H1 (cell line): ENCODE measurements at regions not wholly inside any gene's neighbourhood (a gene's known extent, or its start where the extent isn't known, plus 50 kb on each side); places are given as distances from the start of the nearest gene placed in this dataset.

Experiments
- CTCF ChIA-PET: fragments of 300-600 bp; sonication (Branson Sonifier 250); formaldehyde crosslinking; loops from one replicate; lab custom pipeline; 2021; ENCODE audit not compliant: partially characterized antibody; lab: Charles Lee
- POLR2A ChIA-PET: fragments of 300-600 bp; sonication (Branson Sonifier 250); formaldehyde crosslinking; loops from one replicate; lab custom pipeline; 2021; ENCODE audit warnings: inconsistent platforms; ENCODE audit not compliant: partially characterized antibody; lab: Charles Lee
- DNase-seq, 2 experiments: peaks; one replicate each; pipeline versions ENCODE4 v3.0.0 to v3.0.0-alpha.2; 2010 to 2022; ENCODE audit warnings: low spot score in 2 of 2, low read depth in 1 of 2, mixed read lengths in 1 of 2
- FAIRE-seq: peaks from 2 replicates; lab custom pipeline; 2011; peaks lifted over from hg19 to GRCh38; lab: Jason Lieb, UNC
- H2AFZ ChIP-seq: 2 replicates; pipeline ENCODE4 v1.8.1; 2012; ENCODE audit warnings: low read length, inconsistent platforms
- H2AK5ac ChIP-seq: 2 replicates; pipeline ENCODE4 v1.6.1; 2013; ENCODE audit warnings: low read depth, low read length
- H2BK120ac ChIP-seq: replicated peaks from 2 replicates; pipeline ENCODE3; 2013; ENCODE audit warnings: low read depth, low read length, inconsistent platforms
- H2BK12ac ChIP-seq: 2 replicates; pipeline ENCODE4 v1.6.1; 2013; ENCODE audit warnings: low read depth, low read length
- H2BK15ac ChIP-seq: 2 replicates; pipeline ENCODE4 v1.6.1; 2013; ENCODE audit warnings: low read length
- H2BK20ac ChIP-seq: 2 replicates; pipeline ENCODE4 v1.6.1; 2013; ENCODE audit warnings: low read length
- H2BK5ac ChIP-seq: 2 replicates; pipeline ENCODE4 v1.6.1; 2013; ENCODE audit warnings: low read depth, low read length
- H3K14ac ChIP-seq: 2 replicates; pipeline ENCODE4 v1.6.1; 2013; ENCODE audit warnings: inconsistent platforms; ENCODE audit not compliant: insufficient read length
- H3K18ac ChIP-seq: 2 replicates; pipeline ENCODE4 v1.6.1; 2013; ENCODE audit warnings: low read length; ENCODE audit errors: extremely low read depth
- H3K23ac ChIP-seq: 2 replicates; pipeline ENCODE4 v1.6.1; 2013; ENCODE audit warnings: inconsistent platforms; ENCODE audit not compliant: insufficient read length
- H3K23me2 ChIP-seq: 2 replicates; pipeline ENCODE4 v1.6.1; 2013; ENCODE audit warnings: low read depth, low read length
- H3K27ac ChIP-seq: 2 replicates; pipeline ENCODE4 v1.6.1; 2011; ENCODE audit warnings: low read depth, low read length, inconsistent platforms
- H3K27me3 ChIP-seq, 4 experiments: replicated peaks in 1 of 4; 1 replicate in 1 of 4; 2 replicates in 3 of 4; pipeline versions ENCODE4 v1.6.1 to v1.8.1; 2011 to 2013; ENCODE audit warnings: low read length in 3 of 4, mild to moderate bottlenecking in 3 of 4, inconsistent platforms in 2 of 4, mixed read lengths in 2 of 4, moderate library complexity in 1 of 4; ENCODE audit not compliant: control insufficient read depth in 3 of 4, insufficient read depth in 3 of 4; ENCODE audit errors: extremely low read depth in 1 of 4
- H3K36me3 ChIP-seq, 4 experiments: 2 replicates each; pipeline versions ENCODE4 v1.6.1 to v1.8.1; 2011 to 2013; ENCODE audit warnings: mild to moderate bottlenecking in 4 of 4, low read length in 3 of 4, moderate library complexity in 2 of 4, control low read depth in 1 of 4, inconsistent platforms in 1 of 4; ENCODE audit not compliant: insufficient read depth in 4 of 4, control insufficient read depth in 2 of 4
- H3K4ac ChIP-seq: replicated peaks from 2 replicates; pipeline ENCODE3; 2013; ENCODE audit warnings: low read length, low read depth, mixed read lengths, inconsistent platforms; ENCODE audit not compliant: insufficient read length
- H3K4me1 ChIP-seq, 4 experiments: replicated peaks in 1 of 4; 1 replicate in 1 of 4; 2 replicates in 3 of 4; pipeline versions ENCODE4 v1.6.1 to v1.8.1; 2011 to 2013; ENCODE audit warnings: low read length in 3 of 4, inconsistent platforms in 2 of 4, mixed read lengths in 1 of 4; ENCODE audit not compliant: insufficient read depth in 4 of 4, control insufficient read depth in 3 of 4
- H3K4me2 ChIP-seq, 2 experiments: 2 replicates each; pipeline versions ENCODE4 v1.6.1 to v1.8.1; 2011 to 2013; ENCODE audit warnings: low read depth in 2 of 2, low read length in 2 of 2, control low read depth in 1 of 2, inconsistent platforms in 1 of 2, mild to moderate bottlenecking in 1 of 2; ENCODE audit not compliant: insufficient read depth in 1 of 2
- H3K4me3 ChIP-seq, 4 experiments: fragments of 200-600, 300-600 bp in 1 of 4; sonication (generic), shearing (Covaris generic), sonication (Bioruptor Twin) in 1 of 4; 2 replicates each; pipeline versions ENCODE4 v1.5.1 to v1.8.1; 2011 to 2016; ENCODE audit warnings: low read length in 4 of 4, low read depth in 3 of 4, control low read depth in 2 of 4, inconsistent platforms in 2 of 4, mild to moderate bottlenecking in 2 of 4, mixed read lengths in 1 of 4, moderate library complexity in 1 of 4; ENCODE audit not compliant: insufficient read depth in 2 of 4; ENCODE audit errors: extremely low read depth in 1 of 4
- H3K56ac ChIP-seq: replicated peaks from 2 replicates; pipeline ENCODE3; 2013; ENCODE audit warnings: low read depth, mild to moderate bottlenecking, mixed read lengths, low read length, inconsistent platforms; ENCODE audit not compliant: insufficient read length
- H3K79me1 ChIP-seq: 2 replicates; pipeline ENCODE4 v1.6.1; 2013; ENCODE audit warnings: low read depth, low read length, control low read depth
- H3K79me2 ChIP-seq, 2 experiments: 2 replicates each; pipeline versions ENCODE4 v1.6.1 to v1.8.1; 2012 to 2013; ENCODE audit warnings: low read length in 2 of 2, mild to moderate bottlenecking in 2 of 2, inconsistent platforms in 1 of 2; ENCODE audit not compliant: insufficient read depth in 2 of 2, control insufficient read depth in 1 of 2
- H3K9ac ChIP-seq, 4 experiments: replicated peaks in 1 of 4; 1 replicate in 1 of 4; 2 replicates in 3 of 4; pipeline versions ENCODE4 v1.6.1 to v1.8.1; 2011 to 2013; ENCODE audit warnings: low read depth in 3 of 4, low read length in 3 of 4, control low read depth in 2 of 4, mild to moderate bottlenecking in 2 of 4, moderate library complexity in 2 of 4, inconsistent platforms in 1 of 4; ENCODE audit errors: extremely low read depth in 1 of 4
- H3K9me3 ChIP-seq, 2 experiments: 2 replicates each; pipeline versions ENCODE4 v1.6.1 to v1.8.1; 2012 to 2013; ENCODE audit warnings: mild to moderate bottlenecking in 2 of 2, moderate library complexity in 2 of 2, control low read depth in 1 of 2, inconsistent platforms in 1 of 2, low read depth in 1 of 2, low read length in 1 of 2, mixed read lengths in 1 of 2; ENCODE audit not compliant: insufficient read depth in 2 of 2
- H4K20me1 ChIP-seq, 2 experiments: replicated peaks in 1 of 2; 2 replicates each; pipeline versions ENCODE3 to v1.8.1; 2011 to 2013; ENCODE audit warnings: inconsistent platforms in 2 of 2, low read length in 2 of 2, mild to moderate bottlenecking in 1 of 2; ENCODE audit not compliant: insufficient read depth in 2 of 2, control insufficient read depth in 1 of 2
- H4K5ac ChIP-seq: 2 replicates; pipeline ENCODE4 v1.6.1; 2013; ENCODE audit warnings: low read length, low read depth, mixed read lengths, inconsistent platforms; ENCODE audit not compliant: insufficient read length
- H4K8ac ChIP-seq: 2 replicates; pipeline ENCODE4 v1.8.0; 2013; ENCODE audit warnings: mild to moderate bottlenecking, moderate library complexity, low read length, inconsistent platforms; ENCODE audit not compliant: insufficient read depth; ENCODE audit errors: extremely low read depth
- H4K91ac ChIP-seq: replicated peaks from 2 replicates; pipeline ENCODE3; 2013; ENCODE audit warnings: low read length, mixed read lengths, inconsistent platforms; ENCODE audit not compliant: insufficient read length
- ATF3 ChIP-seq: IDR thresholded peaks from 2 replicates; pipeline ENCODE4 v1.6.1; 2011; ENCODE audit warnings: low read depth, mild to moderate bottlenecking, low read length; ENCODE audit not compliant: insufficient read depth
- BACH1 ChIP-seq: IDR thresholded peaks from 2 replicates; pipeline ENCODE4 v1.6.1; 2012; ENCODE audit warnings: low read length, improper control_type of control experiment
- CEBPB ChIP-seq: IDR thresholded peaks from 2 replicates; pipeline ENCODE4 v1.6.1; 2012; ENCODE audit warnings: low read depth, low read length
- E2F6 ChIP-seq: IDR thresholded peaks from 2 replicates; pipeline ENCODE4 v1.6.1; 2012; ENCODE audit warnings: inconsistent platforms
- EP300 ChIP-seq, 2 experiments: IDR thresholded peaks; 1 replicate in 1 of 2; 2 replicates in 1 of 2; pipeline ENCODE4 v1.6.1; 2011 to 2012; ENCODE audit warnings: low read depth in 2 of 2, low read length in 2 of 2, mild to moderate bottlenecking in 2 of 2, borderline replicate concordance in 1 of 2, inconsistent platforms in 1 of 2, moderate library complexity in 1 of 2
- HDAC2 ChIP-seq, 2 experiments: fragments of 300-600 bp in 1 of 2; sonication (generic) in 1 of 2; IDR thresholded peaks; 2 replicates each; pipeline ENCODE4 v1.6.1; 2011 to 2012; ENCODE audit warnings: low read depth in 2 of 2, low read length in 2 of 2, mild to moderate bottlenecking in 2 of 2, moderate library complexity in 2 of 2, borderline replicate concordance in 1 of 2, inconsistent platforms in 1 of 2
- MAFK ChIP-seq: IDR thresholded peaks from 2 replicates; pipeline ENCODE4 v1.6.1; 2012; ENCODE audit warnings: low read depth, mild to moderate bottlenecking, improper control_type of control experiment, low read length
- MAX ChIP-seq: IDR thresholded peaks from 2 replicates; pipeline ENCODE4 v1.6.1; 2012; ENCODE audit warnings: inconsistent platforms
- TEAD4 ChIP-seq: IDR thresholded peaks from 2 replicates; pipeline ENCODE4 v1.6.1; 2012; ENCODE audit warnings: low read depth, low read length, inconsistent platforms, mixed read lengths
- WGBS, 2 experiments: shearing (Covaris generic) in 1 of 2; methylation state at CpG; one replicate each; pipeline versions ENCODE4 v1.1.6 to v1.1.7; 2013 to 2015; ENCODE audit warnings: low lambda C conversion rate in 2 of 2, mixed read lengths in 2 of 2, inconsistent platforms in 1 of 2, low coverage in 1 of 2, missing lambda C conversion rate in 1 of 2; ENCODE audit not compliant: insufficient replicate concordance in 2 of 2, insufficient coverage in 1 of 2, insufficient read length in 1 of 2; ENCODE audit errors: extremely low coverage in 1 of 2, missing lambda C conversion rate in 1 of 2; 5-methylcytosine and 5-hydroxymethylcytosine counted together

GRCh38 chr2:234304950-234305349 is 191.9 kb downstream of the ARL4C start:
- H3K4me1 ChIP-seq = peaks cover 0 to 10% (median 7%) of the 10 kb centered on the region in 4 experiments; a peak in 3 of 7 replicates
- H2BK15ac ChIP-seq = no peak overlapping the region
- H4K8ac ChIP-seq = no peak overlapping the region
- no peak overlapping the region for H3K56ac ChIP-seq
- peaks cover 0 to 6% of the 10 kb centered on the region in 2 experiments; a peak in 1 of 4 replicates for H3K9me3 ChIP-seq
- no peak overlapping the region for H3K18ac ChIP-seq
- H2BK5ac ChIP-seq = no peak overlapping the region
- FAIRE-seq = peak; percentile 86
- H2AK5ac ChIP-seq = no peak overlapping the region
- no peaks in the 10 kb centered on the region for H4K20me1 ChIP-seq
- no peaks in the 10 kb centered on the region for H3K27me3 ChIP-seq
- H3K79me1 ChIP-seq = no peaks in the 10 kb centered on the region
- H3K27ac ChIP-seq = no peak overlapping the region
- peak; percentile 91 for TF ChIP-seq MAX
- peak; percentile 44 for TF ChIP-seq E2F6
- TF ChIP-seq HDAC2 (IDR thresholded peaks at IDR 0.05; ENCODE audit: borderline replicate concordance in 1 of 2, low read depth in 2 of 2, low read length in 2 of 2) = no peak
- no peak for TF ChIP-seq ATF3
- no peak for TF ChIP-seq EP300 (IDR thresholded peaks at IDR 0.05; ENCODE audit: borderline replicate concordance in 1 of 2, low read depth in 2 of 2, low read length in 2 of 2)
- TF ChIP-seq CEBPB = peak; percentile 58
- TF ChIP-seq BACH1 = 0 out of 2 replicates have a peak, but pooled peaks have one; percentile 33
- TF ChIP-seq MAFK = peak; percentile 79
- peak; percentile 91 for TF ChIP-seq TEAD4
- no peak overlapping the region for H3K14ac ChIP-seq
- ChIA-PET CTCF (interaction anchor here (1.0 to 2.0 kb wide), 4 partner anchors 10 to 70 kb away, joined by 3 to 7 read pairs (median 4); no protein-coding TSS in a partner anchor), POLR2A (no interaction called here)
- H3K4me2 ChIP-seq = 0 out of 4 replicates have a peak overlapping the region, but pooled peaks of 1 of the 2 experiments have one; percentile 4
- H3K4me3 ChIP-seq = no peak overlapping the region
- H4K91ac ChIP-seq = no peak overlapping the region
- H3K4ac ChIP-seq = no peak overlapping the region
- no peak overlapping the region for H3K9ac ChIP-seq
- no peak overlapping the region for H4K5ac ChIP-seq
- H2BK12ac ChIP-seq = 0 out of 2 replicates have a peak overlapping the region, but pooled peaks have one; percentile 19
- H3K79me2 ChIP-seq = no peaks in the 10 kb centered on the region
- WGBS, 2 experiments = 17% methylated on average over 5 of the region's 5 CpGs; no CpG with 5 or more reads in 1 of the 2 experiments
- no peaks in the 10 kb centered on the region for H3K23me2 ChIP-seq
- no peaks in the 10 kb centered on the region; a peak in 1 of 8 replicates for H3K36me3 ChIP-seq
- no peak overlapping the region for H2BK20ac ChIP-seq
- no peak overlapping the region for H2BK120ac ChIP-seq
- DNase-seq = peak in 1 of 2 experiments; percentile 50
- no peak overlapping the region for H3K23ac ChIP-seq
- H2AFZ ChIP-seq = no peak overlapping the region
